ENCODE measurements at regions not wholly inside any gene's neighbourhood (a gene's known extent, or its start where the extent isn't known, plus 50 kb on each side); places are given as distances from the start of the nearest gene placed in this dataset.
"Not testable (repeated sequence)": the region's sequence is repeated elsewhere in the genome, so short reads cannot be mapped to it uniquely, and the experiment has no call there.

GRCh38 chr10:124242791-124243190 is 149.4 kb upstream of the CHST15 start:
- no peak for TF ChIP-seq EZH2phosphoT487 (IDR thresholded peaks at IDR 0.05; ENCODE audit: low read depth, severe bottlenecking, unreplicated experiment)
- no peak for TF ChIP-seq EZH2 (IDR thresholded peaks at IDR 0.05; ENCODE audit: borderline replicate concordance)
- no peak for TF ChIP-seq CTCF (IDR thresholded peaks at IDR 0.05; ENCODE audit: poor library complexity)

GRCh38 chr10:124242365-124242764 is 149.0 kb upstream of the CHST15 start:
- 78% methylated on average over 7 of the region's 7 CpGs for WGBS (ENCODE audit: low lambda C conversion rate, missing lambda C conversion rate)
- H3K4me1 ChIP-seq (ENCODE audit: insufficient read depth) = no peaks in the 10 kb centered on the region
- H3K9me3 ChIP-seq (ENCODE audit: low read depth) = no peaks in the 10 kb centered on the region
- H3K27ac ChIP-seq = no peak overlapping the region
- H3K4me3 ChIP-seq = no peak overlapping the region
- no peaks in the 10 kb centered on the region for H3K36me3 ChIP-seq (replicated peaks; ENCODE audit: insufficient read depth, low read depth)
- no peaks in the 10 kb centered on the region for H3K9me2 ChIP-seq (replicated peaks; ENCODE audit: insufficient read depth)
- DNase-seq (ENCODE audit: low spot score) = no peak
- H4K20me1 ChIP-seq (ENCODE audit: insufficient read depth, poor library complexity, severe bottlenecking) = no peaks in the 10 kb centered on the region
- no peak overlapping the region for H3K4me2 ChIP-seq
- H3K27me3 ChIP-seq = no peaks in the 10 kb centered on the region
- H2AFZ ChIP-seq = no peak overlapping the region
- TF ChIP-seq EZH2 (IDR thresholded peaks at IDR 0.05; ENCODE audit: borderline replicate concordance) = no peak
- no peak for TF ChIP-seq EZH2phosphoT487 (IDR thresholded peaks at IDR 0.05; ENCODE audit: low read depth, severe bottlenecking, unreplicated experiment)
- TF ChIP-seq CTCF (IDR thresholded peaks at IDR 0.05; ENCODE audit: poor library complexity) = no peak
- no peaks in the 10 kb centered on the region for H3K79me2 ChIP-seq

More at GRCh38 chr10:124242791-124243190, 149.4 kb upstream of the CHST15 start:
- Histone ChIP-seq H3K9me2 (replicated peaks; ENCODE audit: insufficient read depth) (no peaks in the 10 kb centered on the region), H3K79me2 (no peaks in the 10 kb centered on the region), H3K36me3 (replicated peaks; ENCODE audit: insufficient read depth, low read depth) (no peaks in the 10 kb centered on the region), H3K4me1 (ENCODE audit: insufficient read depth) (no peaks in the 10 kb centered on the region), H3K27ac (no peak overlapping the region), H3K9me3 (ENCODE audit: low read depth) (no peaks in the 10 kb centered on the region), H3K27me3 (no peaks in the 10 kb centered on the region), H4K20me1 (ENCODE audit: insufficient read depth, poor library complexity, severe bottlenecking) (no peaks in the 10 kb centered on the region), H2AFZ (no peak overlapping the region), H3K4me3 (no peak overlapping the region), H3K4me2 (no peak overlapping the region)
- WGBS (ENCODE audit: low lambda C conversion rate, missing lambda C conversion rate) = 92% methylated on average over 8 of the region's 8 CpGs
- DNase-seq (ENCODE audit: low spot score) = no peak

- 96% methylated on average over 5 of the region's 5 CpGs for WGBS (ENCODE audit: low lambda C conversion rate, missing lambda C conversion rate)
Measured at GRCh38 chr10:124241510-124241909, 148.1 kb upstream of the CHST15 start.

GRCh38 chr10:124240839-124241291 is 147.5 kb upstream of the CHST15 start:
- WGBS (ENCODE audit: low lambda C conversion rate, missing lambda C conversion rate) = 70% methylated on average over 17 of the region's 17 CpGs
- TF ChIP-seq EZH2phosphoT487 (IDR thresholded peaks at IDR 0.05; ENCODE audit: low read depth, severe bottlenecking, unreplicated experiment) (no peak), CTCF (IDR thresholded peaks at IDR 0.05; ENCODE audit: poor library complexity) (no peak), EZH2 (IDR thresholded peaks at IDR 0.05; ENCODE audit: borderline replicate concordance) (no peak)
- Histone ChIP-seq H3K4me3 (no peak overlapping the region), H3K4me2 (no peak overlapping the region), H3K79me2 (no peaks in the 10 kb centered on the region), H3K27me3 (no peaks in the 10 kb centered on the region), H4K20me1 (ENCODE audit: insufficient read depth, poor library complexity, severe bottlenecking) (no peaks in the 10 kb centered on the region), H3K9me3 (ENCODE audit: low read depth) (no peaks in the 10 kb centered on the region), H3K27ac (no peak overlapping the region), H3K4me1 (ENCODE audit: insufficient read depth) (no peaks in the 10 kb centered on the region), H2AFZ (no peak overlapping the region), H3K9me2 (replicated peaks; ENCODE audit: insufficient read depth) (no peaks in the 10 kb centered on the region), H3K36me3 (replicated peaks; ENCODE audit: insufficient read depth, low read depth) (no peaks in the 10 kb centered on the region)
- no peak for DNase-seq (ENCODE audit: low spot score)

More at GRCh38 chr10:124241510-124241909, 148.1 kb upstream of the CHST15 start:
- not testable (repeated sequence) for DNase-seq (ENCODE audit: low spot score); H3K4me1 ChIP-seq (ENCODE audit: insufficient read depth); H3K4me3 ChIP-seq; H3K9me2 ChIP-seq (replicated peaks; ENCODE audit: insufficient read depth); H3K36me3 ChIP-seq (replicated peaks; ENCODE audit: insufficient read depth, low read depth); H3K4me2 ChIP-seq; H3K79me2 ChIP-seq; H3K9me3 ChIP-seq (ENCODE audit: low read depth); H4K20me1 ChIP-seq (ENCODE audit: insufficient read depth, poor library complexity, severe bottlenecking); H2AFZ ChIP-seq; H3K27ac ChIP-seq; H3K27me3 ChIP-seq
